ENCODE measurements at regions not wholly inside any gene's neighbourhood (a gene's known extent, or its start where the extent isn't known, plus 50 kb on each side); places are given as distances from the start of the nearest gene placed in this dataset.

- DNase-seq: no peak
These were observed 477.4 kb downstream of the VRK1 start for GRCh38 chr14:97274626-97275025.

GRCh38 chr14:97275276-97275675 lies 478.1 kb downstream of the VRK1 start:
- DNase-seq: no peak

DNA sequence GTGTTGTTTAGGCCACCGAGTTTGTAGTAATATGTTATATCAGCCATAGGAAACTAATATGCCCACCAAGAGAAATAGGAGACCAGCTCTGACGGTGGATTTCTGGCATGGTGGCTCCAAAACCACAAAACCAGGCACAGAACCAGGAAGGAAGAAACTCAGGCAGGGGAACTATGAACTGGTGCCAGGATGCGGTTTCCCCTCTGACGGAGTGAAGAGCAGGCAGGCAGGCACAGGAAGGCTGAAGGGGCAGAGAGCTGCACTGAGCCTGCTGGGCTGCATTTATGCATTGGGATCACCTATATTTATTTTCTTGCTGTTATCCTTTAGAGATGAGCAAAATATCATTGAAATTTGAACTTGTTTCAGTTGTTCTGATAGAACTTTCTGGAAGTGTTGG lies 479.4 kb downstream of the VRK1 start:
- DNase-seq: no peak

- DNase-seq: no peak
These were observed 480.5 kb downstream of the VRK1 start for GRCh38 chr14:97277711-97278110.

GRCh38 chr14:97280526-97280925 lies 483.3 kb downstream of the VRK1 start:
- DNase-seq: no peak

- DNase-seq: no peak
These were observed 484.6 kb downstream of the VRK1 start for GRCh38 chr14:97281741-97282140.

DNA sequence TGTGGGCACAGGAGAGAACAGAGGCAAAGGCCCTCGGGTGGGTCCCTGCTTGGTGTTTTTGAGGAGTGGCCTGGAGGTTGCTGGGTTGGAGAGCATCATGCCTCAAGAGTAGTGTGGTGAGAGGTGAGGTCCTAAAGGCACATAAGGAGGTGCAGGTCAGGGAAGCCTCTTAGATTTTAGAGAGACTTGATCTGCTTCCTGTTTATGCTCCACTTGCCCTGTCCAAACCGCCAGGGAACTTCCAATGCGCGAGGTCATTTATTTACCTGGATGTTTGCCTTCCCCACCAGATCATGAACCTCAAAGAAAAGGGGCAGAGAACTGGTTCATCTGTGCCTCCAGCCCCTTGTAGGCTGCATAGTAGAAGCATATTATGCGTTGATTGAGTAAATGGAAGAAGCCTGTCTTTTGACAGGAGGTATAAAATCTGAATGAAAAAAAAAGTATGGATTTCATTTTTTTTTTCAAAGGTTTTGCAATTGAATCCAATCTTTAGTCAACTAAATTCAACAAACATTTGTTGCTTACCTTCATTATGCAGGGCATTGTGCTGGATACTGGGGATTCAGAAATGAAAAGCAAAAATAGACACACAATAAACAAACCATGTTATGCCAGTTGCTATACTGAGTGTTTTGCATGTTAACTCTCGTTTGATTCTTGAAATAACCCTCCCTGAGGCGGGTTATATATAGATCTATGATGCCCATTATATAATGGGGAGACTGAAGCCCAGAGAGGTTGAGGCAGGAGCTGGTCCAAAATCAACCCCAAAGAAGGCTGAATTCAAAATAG lies 485.2 kb downstream of the VRK1 start:
- DNase-seq: no peak

DNA sequence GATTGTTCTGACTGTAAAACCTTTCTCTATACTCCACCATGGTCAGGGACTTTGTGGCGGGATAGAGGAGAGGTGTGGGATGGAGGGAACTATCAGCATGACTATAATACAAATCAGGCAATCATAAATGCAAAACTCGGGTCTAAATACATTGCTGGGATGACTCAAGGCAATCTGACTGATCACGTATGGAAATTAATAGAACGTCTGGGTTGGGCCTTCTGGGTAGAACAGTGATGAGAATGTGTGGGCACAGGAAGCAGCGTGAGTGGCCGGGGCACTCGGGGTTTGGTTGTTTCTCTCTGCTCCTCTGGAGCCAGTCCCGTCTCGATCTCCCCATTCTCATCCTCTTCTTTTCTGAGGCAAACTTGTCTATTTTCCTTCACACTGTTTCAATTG lies 485.8 kb downstream of the VRK1 start:
- no peak for DNase-seq

DNA sequence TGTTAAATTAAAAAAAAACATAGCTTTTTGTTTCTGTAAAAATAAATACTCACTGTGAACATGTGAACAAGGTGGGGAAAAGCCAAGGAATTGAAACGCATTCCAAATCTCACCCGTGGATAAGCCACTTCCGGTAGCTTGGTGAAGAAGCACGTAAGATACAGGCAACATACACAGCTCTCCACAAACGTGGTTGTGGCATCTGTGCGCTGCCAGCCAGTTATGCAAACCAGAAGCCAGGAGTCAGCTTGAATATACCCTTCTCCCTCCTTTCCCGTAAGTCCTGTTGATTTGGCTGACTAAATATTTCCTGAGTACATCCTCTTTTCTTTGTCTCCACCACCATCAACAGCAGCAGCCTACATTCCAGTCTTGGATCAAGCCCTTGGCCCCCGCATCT lies 486.2 kb downstream of the VRK1 start:
- DNase-seq: no peak

GRCh38 chr14:97283841-97284240 lies 486.7 kb downstream of the VRK1 start:
- DNase-seq: no peak

DNA sequence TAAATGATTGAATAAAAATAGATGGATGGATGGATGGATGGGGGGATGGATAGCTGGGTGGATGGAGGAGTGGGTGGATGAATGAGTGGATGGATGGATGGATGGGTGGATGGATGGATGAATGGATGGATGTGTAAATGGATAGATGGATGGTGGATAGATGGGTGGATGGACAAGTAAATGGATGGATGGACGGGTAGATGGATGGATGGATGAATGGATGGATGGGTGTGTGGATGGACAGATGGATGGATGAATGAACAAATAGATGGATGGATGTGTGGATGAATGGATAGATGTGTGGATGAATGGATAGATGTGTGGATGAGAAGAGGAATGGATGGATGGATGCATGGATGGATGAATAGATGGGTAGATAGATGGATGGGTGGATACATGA lies 490.8 kb downstream of the VRK1 start:
- DNase-seq: no peak

DNA sequence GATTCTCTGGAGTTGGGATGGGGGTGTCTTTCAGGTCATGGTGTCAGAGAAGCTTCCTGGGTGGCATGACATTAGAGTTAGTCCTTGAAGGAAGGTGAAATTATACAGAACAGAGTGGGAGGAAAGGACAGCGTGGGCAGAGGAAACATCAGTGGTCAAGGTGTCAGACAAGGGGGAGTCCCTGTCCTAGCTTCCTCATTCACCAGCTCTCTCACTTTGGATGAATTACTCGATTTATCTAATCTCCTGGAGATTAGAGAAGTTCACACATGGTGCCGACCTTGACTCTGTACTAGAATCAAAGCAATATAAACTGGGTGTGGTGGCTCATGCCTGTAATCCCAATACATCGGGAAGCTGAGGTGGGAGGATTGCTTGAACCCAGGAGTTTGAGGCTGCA lies 492.9 kb downstream of the VRK1 start:
- no peak for DNase-seq

DNA sequence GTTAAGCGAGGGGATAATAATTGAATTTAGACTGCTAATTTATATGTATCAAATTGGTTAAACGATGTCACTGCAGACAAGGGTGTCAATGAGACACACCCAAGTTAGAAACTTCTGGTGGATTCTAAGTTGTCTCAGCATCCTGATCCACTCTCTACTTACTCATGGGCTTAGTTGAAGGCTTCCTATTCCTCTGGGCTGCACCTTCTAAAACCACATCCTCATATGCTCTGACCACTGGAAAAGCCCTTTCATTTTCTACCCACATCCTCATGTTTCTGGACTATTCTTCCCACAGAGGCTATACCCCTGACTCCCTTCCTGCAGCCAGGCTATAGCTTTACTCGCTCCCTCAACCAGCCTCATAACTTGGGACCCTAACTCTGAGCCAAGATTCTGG lies 493.8 kb downstream of the VRK1 start:
- no peak for DNase-seq

- no peak for DNase-seq
These were observed 496.5 kb downstream of the VRK1 start for GRCh38 chr14:97293659-97294058.

- no peak for DNase-seq
These were observed 498.0 kb downstream of the VRK1 start for GRCh38 chr14:97295108-97295710.

GRCh38 chr14:97296176-97296575 lies 499.0 kb downstream of the VRK1 start:
- no peak for DNase-seq

- no peak for DNase-seq
These were observed 499.9 kb downstream of the VRK1 start for GRCh38 chr14:97297100-97297499.

- no peak for DNase-seq
These were observed 501.1 kb downstream of the VRK1 start for GRCh38 chr14:97298331-97298730.

- no peak for DNase-seq
These were observed 501.6 kb downstream of the VRK1 start for GRCh38 chr14:97298736-97299135.

- DNase-seq: no peak
These were observed 502.5 kb downstream of the VRK1 start for GRCh38 chr14:97299661-97300060.

- DNase-seq: no peak
These were observed 504.9 kb downstream of the VRK1 start for GRCh38 chr14:97301931-97302559.

- no peak for DNase-seq
These were observed 509.1 kb downstream of the VRK1 start for GRCh38 chr14:97306133-97306759.

DNA sequence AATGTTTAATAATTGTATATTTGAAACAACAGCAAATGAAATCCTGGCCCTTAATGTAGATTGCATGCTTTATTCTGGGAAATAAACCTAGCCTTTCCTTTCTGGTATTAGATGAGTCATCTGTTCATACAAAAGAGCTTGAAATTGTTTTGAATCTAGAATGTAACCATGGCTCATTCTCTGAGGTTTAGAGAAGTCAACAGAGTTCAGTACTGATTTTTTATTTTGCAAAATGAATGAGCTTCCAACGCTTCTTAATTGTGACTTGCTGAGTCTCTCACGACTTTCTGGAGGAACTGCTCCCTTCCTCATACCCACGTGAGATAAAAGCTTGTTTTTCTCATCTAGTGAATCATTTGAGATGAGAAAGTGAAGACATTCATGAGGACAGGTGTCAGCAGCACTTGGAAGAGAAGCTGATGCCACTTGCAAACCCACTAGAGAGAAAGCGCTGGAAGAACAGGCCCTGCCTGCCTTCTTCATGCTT lies 509.6 kb downstream of the VRK1 start:
- no peak for DNase-seq

DNA sequence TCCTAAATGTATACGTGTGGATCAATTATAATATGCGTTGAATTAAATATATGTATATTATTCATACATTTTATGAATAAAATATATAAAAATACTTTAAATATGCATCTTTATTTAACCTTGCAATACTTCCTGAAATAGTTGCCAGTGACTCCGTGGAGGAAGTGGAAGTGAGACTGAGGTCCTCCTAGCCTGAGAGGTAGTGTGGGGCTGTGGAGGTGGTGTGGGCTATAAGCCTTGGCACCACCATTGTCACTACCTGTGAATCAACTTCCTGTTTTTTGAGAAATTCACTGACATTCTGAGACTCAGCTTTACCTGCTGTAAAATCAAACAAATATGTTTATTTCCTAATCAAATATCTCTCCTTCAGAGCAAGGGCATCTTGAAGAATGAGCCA lies 514.2 kb downstream of the VRK1 start:
- no peak for DNase-seq
